Epithelial cell of proximal tubule (primary cell): ENCODE measurements at regions not wholly inside any gene's neighbourhood (a gene's known extent, or its start where the extent isn't known, plus 50 kb on each side); places are given as distances from the start of the nearest gene placed in this dataset.

ENCODE experiments used
- DNase-seq: peaks from one replicate; pipeline ENCODE4 v3.0.0-alpha.2; 2011; ENCODE audit warnings: low read depth
- H3K4me3 ChIP-seq: 2 replicates; pipeline ENCODE4 v1.5.1; 2011; ENCODE audit warnings: low read depth, mild to moderate bottlenecking, low read length
- CTCF ChIP-seq: conservative IDR thresholded peaks from 2 replicates; pipeline ENCODE4 v1.5.1; 2012; ENCODE audit warnings: low read depth, mild to moderate bottlenecking, low read length

GRCh38 chr14:34231626-34232025, 230.4 kb downstream of the SPTSSA start:
- no peak overlapping the region for H3K4me3 ChIP-seq
- no peak for TF ChIP-seq CTCF
- no peak for DNase-seq

- H3K4me3 ChIP-seq: no peak overlapping the region
- TF ChIP-seq CTCF: no peak
- DNase-seq: no peak
Observed at GRCh38 chr14:34229140-34229539, 232.9 kb downstream of the SPTSSA start.

GRCh38 chr14:34228650-34228976, 233.4 kb downstream of the SPTSSA start:
- H3K4me3 ChIP-seq: no peak overlapping the region
- TF ChIP-seq CTCF: no peak
- DNase-seq: no peak

- H3K4me3 ChIP-seq: peak overlapping the region; percentile 42
- DNase-seq: no peak
- peak; percentile 85 for TF ChIP-seq CTCF
Observed at GRCh38 chr14:34227834-34228649, 234.0 kb downstream of the SPTSSA start.

- H3K4me3 ChIP-seq: no peak overlapping the region
- no peak for TF ChIP-seq CTCF
Observed at GRCh38 chr14:34224221-34224620, 237.8 kb downstream of the SPTSSA start.

GRCh38 chr14:34223373-34224148, 238.5 kb downstream of the SPTSSA start:
- no peak for DNase-seq
- no peak overlapping the region for H3K4me3 ChIP-seq
- TF ChIP-seq CTCF: no peak

More at GRCh38 chr14:34224221-34224620, 237.8 kb downstream of the SPTSSA start:
- DNase-seq: no peak
